ENCODE measurements at regions not wholly inside any gene's neighbourhood (a gene's known extent, or its start where the extent isn't known, plus 50 kb on each side); places are given as distances from the start of the nearest gene placed in this dataset.

DNA sequence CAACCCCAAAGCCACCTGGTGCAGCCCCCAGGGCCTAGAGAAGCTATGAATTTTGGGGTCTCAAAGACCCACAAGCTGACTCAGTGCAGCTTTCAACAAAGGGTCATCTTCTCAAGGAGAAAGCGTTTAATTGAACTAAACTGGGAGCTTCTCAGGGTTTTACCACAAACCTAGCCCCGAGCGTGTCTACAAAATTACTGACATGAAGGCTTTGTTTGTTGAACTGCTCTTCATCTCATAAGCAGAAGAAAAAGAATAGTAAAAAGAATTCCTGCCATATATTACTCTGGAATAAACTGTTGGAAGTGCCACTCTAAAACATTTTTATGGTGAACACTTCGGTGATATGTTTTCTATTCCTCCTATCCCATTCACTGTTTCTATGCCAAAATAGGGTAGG is 50.8 kb upstream of the INCENP start:
- TF ChIP-seq, protein P1, sequence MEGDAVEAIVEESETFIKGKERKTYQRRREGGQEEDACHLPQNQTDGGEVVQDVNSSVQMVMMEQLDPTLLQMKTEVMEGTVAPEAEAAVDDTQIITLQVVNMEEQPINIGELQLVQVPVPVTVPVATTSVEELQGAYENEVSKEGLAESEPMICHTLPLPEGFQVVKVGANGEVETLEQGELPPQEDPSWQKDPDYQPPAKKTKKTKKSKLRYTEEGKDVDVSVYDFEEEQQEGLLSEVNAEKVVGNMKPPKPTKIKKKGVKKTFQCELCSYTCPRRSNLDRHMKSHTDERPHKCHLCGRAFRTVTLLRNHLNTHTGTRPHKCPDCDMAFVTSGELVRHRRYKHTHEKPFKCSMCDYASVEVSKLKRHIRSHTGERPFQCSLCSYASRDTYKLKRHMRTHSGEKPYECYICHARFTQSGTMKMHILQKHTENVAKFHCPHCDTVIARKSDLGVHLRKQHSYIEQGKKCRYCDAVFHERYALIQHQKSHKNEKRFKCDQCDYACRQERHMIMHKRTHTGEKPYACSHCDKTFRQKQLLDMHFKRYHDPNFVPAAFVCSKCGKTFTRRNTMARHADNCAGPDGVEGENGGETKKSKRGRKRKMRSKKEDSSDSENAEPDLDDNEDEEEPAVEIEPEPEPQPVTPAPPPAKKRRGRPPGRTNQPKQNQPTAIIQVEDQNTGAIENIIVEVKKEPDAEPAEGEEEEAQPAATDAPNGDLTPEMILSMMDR (conservative IDR thresholded peaks at IDR 0.05; ENCODE audit: low read depth, low read length) = no peak
- H3K4me3 ChIP-seq (ENCODE audit: low read depth, low read length) = no peak overlapping the region
- no peak for DNase-seq (ENCODE audit: low read depth)

- TF ChIP-seq, protein P1 (conservative IDR thresholded peaks at IDR 0.05; ENCODE audit: low read depth, low read length) = no peak
- no peak overlapping the region for H3K4me3 ChIP-seq (ENCODE audit: low read depth, low read length)
- DNase-seq (ENCODE audit: low read depth) = no peak
These were observed 52.4 kb upstream of the INCENP start for GRCh38 chr11:62071408-62071807.

GRCh38 chr11:62069986-62070919 is 53.6 kb upstream of the INCENP start:
- TF ChIP-seq, protein P1 (conservative IDR thresholded peaks at IDR 0.05; ENCODE audit: low read depth, low read length) = no peak
- no peak for DNase-seq (ENCODE audit: low read depth)
- H3K4me3 ChIP-seq (ENCODE audit: low read depth, low read length) = no peak overlapping the region

DNA sequence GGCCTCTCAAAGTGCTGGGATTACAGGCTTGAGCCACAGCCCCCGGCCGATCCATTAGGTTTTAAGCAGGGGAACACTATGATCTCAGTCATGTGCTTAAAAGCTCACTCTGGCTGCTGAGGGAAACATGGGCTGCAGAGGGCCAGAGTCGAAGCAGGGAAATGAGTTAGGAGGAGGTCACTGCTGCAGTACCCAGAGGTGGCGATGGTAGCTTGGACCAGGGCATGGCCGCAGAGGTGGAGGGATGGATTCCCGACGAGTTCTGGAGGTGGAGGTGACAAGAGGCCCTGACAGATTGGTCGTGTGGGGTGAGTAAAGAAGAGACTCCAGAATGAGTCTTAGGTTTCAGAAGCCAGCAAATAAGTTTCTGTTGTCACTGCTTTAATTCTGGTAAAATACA is 54.4 kb upstream of the INCENP start:
- no peak overlapping the region for H3K4me3 ChIP-seq (ENCODE audit: low read depth, low read length)
- DNase-seq (ENCODE audit: low read depth) = no peak
- TF ChIP-seq, protein P1 (conservative IDR thresholded peaks at IDR 0.05; ENCODE audit: low read depth, low read length) = no peak

DNA sequence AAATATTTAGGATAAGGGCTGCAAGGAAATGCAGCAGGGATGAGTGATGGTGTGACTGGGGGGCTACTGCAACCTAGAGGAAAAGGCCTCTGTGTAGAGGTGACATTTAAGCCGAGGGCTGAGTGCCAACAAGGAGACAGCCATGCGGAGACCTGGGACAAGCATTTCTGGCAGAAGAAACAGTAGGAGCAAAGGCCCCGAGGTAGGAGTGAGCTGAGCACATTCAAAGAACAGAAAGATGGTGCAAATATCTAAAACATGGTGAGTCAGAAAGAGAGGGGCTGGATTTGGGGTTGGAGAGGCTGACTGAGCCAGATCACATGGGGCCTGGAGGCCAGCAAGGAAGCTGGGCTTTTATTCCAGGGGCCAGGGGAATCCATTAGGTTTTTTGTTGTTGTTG is 55.1 kb upstream of the INCENP start:
- no peak overlapping the region for H3K4me3 ChIP-seq (ENCODE audit: low read depth, low read length)
- TF ChIP-seq, protein P1 (conservative IDR thresholded peaks at IDR 0.05; ENCODE audit: low read depth, low read length) = no peak
- no peak for DNase-seq (ENCODE audit: low read depth)

DNA sequence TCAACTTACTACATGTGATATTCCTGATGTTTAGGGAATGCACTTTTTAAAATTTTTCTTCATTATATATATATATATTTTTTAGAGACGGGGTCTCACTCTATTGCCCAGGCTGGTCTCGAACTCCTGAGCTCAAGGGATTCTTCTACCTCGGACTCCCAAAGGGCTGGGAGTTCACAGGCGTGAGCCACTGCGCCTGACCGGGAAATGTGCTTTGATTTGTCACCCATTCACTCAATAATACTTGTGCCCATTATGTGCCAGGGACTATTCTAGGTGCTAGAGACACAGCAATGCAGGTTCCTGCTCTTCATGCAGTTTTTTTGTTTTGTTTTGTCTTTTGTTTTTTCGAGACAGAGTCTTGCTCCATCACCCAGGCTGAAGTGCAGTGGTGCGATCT is 56.1 kb upstream of the INCENP start:
- no peak for DNase-seq (ENCODE audit: low read depth)
- H3K4me3 ChIP-seq (ENCODE audit: low read depth, low read length) = no peak overlapping the region
- TF ChIP-seq, protein P1 (conservative IDR thresholded peaks at IDR 0.05; ENCODE audit: low read depth, low read length) = no peak

- no peak overlapping the region for H3K4me3 ChIP-seq (ENCODE audit: low read depth, low read length)
- DNase-seq (ENCODE audit: low read depth) = no peak
- TF ChIP-seq, protein P1 (conservative IDR thresholded peaks at IDR 0.05; ENCODE audit: low read depth, low read length) = no peak
These were observed 59.6 kb upstream of the INCENP start for GRCh38 chr11:62064221-62064620.

Data from epithelial cell of proximal tubule (primary cell).